ENCODE measurements at regions not wholly inside any gene's neighbourhood (a gene's known extent, or its start where the extent isn't known, plus 50 kb on each side); places are given as distances from the start of the nearest gene placed in this dataset.

GRCh38 chr10:3532644-3533043 is 252.4 kb downstream of the KLF6 start:
- no peak overlapping the region for H2BK20ac ChIP-seq (ENCODE audit: low read depth, low read length)
- H3K9me1 ChIP-seq (ENCODE audit: insufficient read depth, low read length), result peaks cover 3% of the 10 kb centered on the region
- H2BK5ac ChIP-seq (ENCODE audit: low read depth, low read length, poor library complexity, severe bottlenecking), result no peak overlapping the region
- no peak overlapping the region for H4K5ac ChIP-seq (ENCODE audit: low read depth, low read length)
- no peak overlapping the region for H4K91ac ChIP-seq (ENCODE audit: insufficient read depth, low read depth, low read length)
- peak overlapping the region; percentile 29; the same call in 1 of the 2 replicates for H3K23ac ChIP-seq (ENCODE audit: low read depth, low read length)
- dilution Hi-C loops (cut with HindIII; ENCODE audit: low sequenced_read_pairs, unreplicated experiment), result no loop called here
- H3K27ac ChIP-seq (ENCODE audit: insufficient read depth, low read length), result no peak overlapping the region
- no peaks in the 10 kb centered on the region for H3K36me3 ChIP-seq (ENCODE audit: control insufficient read depth, insufficient read depth, low read length)
- H2AK5ac ChIP-seq (ENCODE audit: low read depth, low read length), result peak overlapping the region; percentile 37; the same call in 1 of the 2 replicates
- H3K56ac ChIP-seq (ENCODE audit: extremely low read depth, insufficient read depth, low read length), result no peak overlapping the region
- H3K14ac ChIP-seq (replicated peaks; ENCODE audit: low read depth, low read length), result no peak overlapping the region
- ATAC-seq (ENCODE audit: low read depth), result no peak
- CTCF ChIA-PET, result no interaction called here
- in situ Hi-C loops (cut with MboI; ENCODE audit: low sequenced_read_pairs), result no loop called here
- H2AK9ac ChIP-seq (replicated peaks; ENCODE audit: low read depth, low read length, poor library complexity), result no peak overlapping the region
- no peak overlapping the region for H4K8ac ChIP-seq (ENCODE audit: low read depth in 2 of 2, low read length in 2 of 2)
- no peak overlapping the region for H3K4me2 ChIP-seq (ENCODE audit: low read depth, low read length)
- H3K9ac ChIP-seq (ENCODE audit: low read depth, low read length), result no peak overlapping the region
- TF ChIP-seq FOS (IDR thresholded peaks at IDR 0.05; ENCODE audit: low read depth, low read length) (no peak), RFX5 (IDR thresholded peaks at IDR 0.05; ENCODE audit: low read depth, low read length) (no peak), MXI1 (IDR thresholded peaks at IDR 0.05; ENCODE audit: borderline replicate concordance, low read depth, low read length) (no peak), POLR2A (IDR thresholded peaks at IDR 0.05; ENCODE audit: low read depth, low read length) (no peak), BHLHE40 (IDR thresholded peaks at IDR 0.05; ENCODE audit: low read depth, low read length) (no peak), CHD1 (IDR thresholded peaks at IDR 0.05; ENCODE audit: low read depth, low read length) (no peak), MAFK (IDR thresholded peaks at IDR 0.05; ENCODE audit: low read depth, low read length) (no peak), SMC3 (IDR thresholded peaks at IDR 0.05; ENCODE audit: low read depth, low read length) (no peak), NFE2L2 (IDR thresholded peaks at IDR 0.05; ENCODE audit: low read depth, low read length) (no peak), RAD21 (IDR thresholded peaks at IDR 0.05; ENCODE audit: low read length) (no peak), CTCF (conservative IDR thresholded peaks at IDR 0.05; ENCODE audit: low read depth, low read length) (no peak), USF2 (IDR thresholded peaks at IDR 0.05; ENCODE audit: low read depth, low read length) (no peak), ELK1 (IDR thresholded peaks at IDR 0.05; ENCODE audit: borderline replicate concordance, low read depth, low read length) (no peak), CEBPB (IDR thresholded peaks at IDR 0.05; ENCODE audit: low read depth, low read length) (no peak)
- H3K18ac ChIP-seq (ENCODE audit: low read depth, low read length), result 0 out of 2 replicates have a peak overlapping the region, but pooled peaks have one; percentile 35
- WGBS, 2 experiments (ENCODE audit: extremely low coverage in 2 of 2, insufficient read length in 1 of 2), result 81% methylated on average over 4 of the region's 12 CpGs; no CpG with 5 or more reads in 1 of the 2 experiments
- POLR2A ChIA-PET (ENCODE audit: unreplicated experiment), result no interaction called here
- intact Hi-C loops (cut with micrococcal nuclease), result no loop called here
- H3K79me1 ChIP-seq (ENCODE audit: low read depth in 1 of 2, low read length in 2 of 2), result no peaks in the 10 kb centered on the region
- BruUV-seq (replicated peaks), result no TSS peak
- DNase-seq, result no peak
- H3K4me1 ChIP-seq (ENCODE audit: control insufficient read depth, insufficient read depth, low read length), result peaks cover 7% of the 10 kb centered on the region; the same call in 1 of the 2 replicates
- no peaks in the 10 kb centered on the region for H4K20me1 ChIP-seq (ENCODE audit: insufficient read depth, low read length)
- 0 out of 2 replicates have a peak overlapping the region, but pooled peaks have one; percentile 45 for H2BK120ac ChIP-seq (ENCODE audit: low read depth, low read length)
- peak overlapping the region; percentile 49 for H2AFZ ChIP-seq (replicated peaks; ENCODE audit: low read length, poor library complexity)
- H2BK15ac ChIP-seq (ENCODE audit: low read depth, low read length), result peak overlapping the region; percentile 59; the same call in 1 of the 3 replicates
- no peak overlapping the region for H3K4me3 ChIP-seq (ENCODE audit: insufficient read depth, low read depth, low read length)
- H3K4ac ChIP-seq (ENCODE audit: low read depth, low read length), result no peak overlapping the region
- H3K9me3 ChIP-seq (ENCODE audit: control insufficient read depth, insufficient read depth, low read length), result no peaks in the 10 kb centered on the region
- no peaks in the 10 kb centered on the region for H3K27me3 ChIP-seq (ENCODE audit: control insufficient read depth, insufficient read depth, low read length)
